ENCODE measurements at regions not wholly inside any gene's neighbourhood (a gene's known extent, or its start where the extent isn't known, plus 50 kb on each side); places are given as distances from the start of the nearest gene placed in this dataset.
A peak's percentile ranks its signal among the peaks of the same experiment; 100 is the strongest.

- no peaks in the 10 kb centered on the region for H3K27me3 ChIP-seq
- no peak for TF ChIP-seq CTCF (IDR thresholded peaks at IDR 0.05)
- no peak for TF ChIP-seq EZH2phosphoT487 (IDR thresholded peaks at IDR 0.05)
- no peak for TF ChIP-seq EZH2 (IDR thresholded peaks at IDR 0.05)
- no peaks in the 10 kb centered on the region for H3F3A ChIP-seq (ENCODE audit: low read depth)
- H3K27ac ChIP-seq = no peak overlapping the region
- H3K27me3 Mint-ChIP-seq (ENCODE audit: insufficient read depth, low read depth) = peaks cover 3% of the 10 kb centered on the region
- peaks cover 4% of the 10 kb centered on the region for H3K4me1 Mint-ChIP-seq
- no peaks in the 10 kb centered on the region for H3K4me1 ChIP-seq
- H3K36me3 Mint-ChIP-seq = no peaks in the 10 kb centered on the region
- H3K9me3 Mint-ChIP-seq = no peaks in the 10 kb centered on the region
- H3K9ac ChIP-seq = no peak overlapping the region
- H4K20me1 ChIP-seq (ENCODE audit: low read depth) = no peaks in the 10 kb centered on the region
- DNase-seq (ENCODE audit: low spot score) = no peak
- H3K27ac Mint-ChIP-seq = no peak overlapping the region
- H3K4me2 ChIP-seq = no peak overlapping the region
- H3K36me3 ChIP-seq = no peaks in the 10 kb centered on the region
- no peak overlapping the region for H2AFZ ChIP-seq (replicated peaks)
- no peaks in the 10 kb centered on the region for H3K79me2 ChIP-seq (ENCODE audit: low read depth)
- no peak overlapping the region for H3K4me3 ChIP-seq
- H3K4me3 Mint-ChIP-seq = no peak overlapping the region
- H3K9me3 ChIP-seq (ENCODE audit: low read depth) = no peaks in the 10 kb centered on the region
These were observed 92.0 kb upstream of the VEPH1 start for GRCh38 chr3:157595259-157595658.

- peaks cover 3% of the 10 kb centered on the region for H3K27me3 Mint-ChIP-seq (ENCODE audit: insufficient read depth, low read depth)
These were observed 91.2 kb upstream of the VEPH1 start for GRCh38 chr3:157594413-157594812.

GRCh38 chr3:157592769-157593168 lies 89.6 kb upstream of the VEPH1 start:
- Histone ChIP-seq H4K20me1 (ENCODE audit: low read depth) (no peaks in the 10 kb centered on the region), H3K4me3 (no peak overlapping the region), H3K9ac (no peak overlapping the region), H3K79me2 (ENCODE audit: low read depth) (no peaks in the 10 kb centered on the region), H3K36me3 (no peaks in the 10 kb centered on the region), H2AFZ (replicated peaks) (no peak overlapping the region), H3K27me3 (no peaks in the 10 kb centered on the region), H3K27ac (no peak overlapping the region), H3K4me2 (no peak overlapping the region), H3K9me3 (ENCODE audit: low read depth) (no peaks in the 10 kb centered on the region), H3F3A (ENCODE audit: low read depth) (no peaks in the 10 kb centered on the region), H3K4me1 (no peaks in the 10 kb centered on the region)
- H3K27me3 Mint-ChIP-seq (ENCODE audit: insufficient read depth, low read depth) = peaks cover 3% of the 10 kb centered on the region
- no peaks in the 10 kb centered on the region for H3K36me3 Mint-ChIP-seq
- H3K9me3 Mint-ChIP-seq = no peaks in the 10 kb centered on the region
- no peak overlapping the region for H3K4me3 Mint-ChIP-seq
- DNase-seq (ENCODE audit: low spot score) = no peak
- H3K27ac Mint-ChIP-seq = no peak overlapping the region
- no peak for TF ChIP-seq CTCF (IDR thresholded peaks at IDR 0.05)
- no peak for TF ChIP-seq EZH2phosphoT487 (IDR thresholded peaks at IDR 0.05)
- no peak for TF ChIP-seq EZH2 (IDR thresholded peaks at IDR 0.05)
- peaks cover 12% of the 10 kb centered on the region for H3K4me1 Mint-ChIP-seq

More at GRCh38 chr3:157594413-157594812, 91.2 kb upstream of the VEPH1 start:
- no peak overlapping the region for H3K27ac ChIP-seq
- H2AFZ ChIP-seq (replicated peaks) = no peak overlapping the region
- H3K27me3 ChIP-seq = no peaks in the 10 kb centered on the region
- H3K36me3 ChIP-seq = no peaks in the 10 kb centered on the region
- no peak overlapping the region for H3K9ac ChIP-seq
- no peak overlapping the region for H3K4me2 ChIP-seq
- H3K79me2 ChIP-seq (ENCODE audit: low read depth) = no peaks in the 10 kb centered on the region
- Mint-ChIP-seq H3K9me3 (no peaks in the 10 kb centered on the region), H3K36me3 (no peaks in the 10 kb centered on the region), H3K4me1 (peaks cover 11% of the 10 kb centered on the region), H3K4me3 (no peak overlapping the region), H3K27ac (no peak overlapping the region)
- no peaks in the 10 kb centered on the region for H3K4me1 ChIP-seq
- no peaks in the 10 kb centered on the region for H4K20me1 ChIP-seq (ENCODE audit: low read depth)
- H3F3A ChIP-seq (ENCODE audit: low read depth) = no peaks in the 10 kb centered on the region
- H3K9me3 ChIP-seq (ENCODE audit: low read depth) = no peaks in the 10 kb centered on the region
- H3K4me3 ChIP-seq = no peak overlapping the region
- TF ChIP-seq CTCF (IDR thresholded peaks at IDR 0.05) (peak; percentile 26), EZH2 (IDR thresholded peaks at IDR 0.05) (no peak), EZH2phosphoT487 (IDR thresholded peaks at IDR 0.05) (no peak)
- peak; percentile 13 for DNase-seq (ENCODE audit: low spot score)

Data from neural progenitor cell (in vitro differentiated cells).